GM18951 (cell line): ENCODE measurements at regions not wholly inside any gene's neighbourhood (a gene's known extent, or its start where the extent isn't known, plus 50 kb on each side); places are given as distances from the start of the nearest gene placed in this dataset.

ENCODE experiments used
- POLR2A ChIP-seq: IDR thresholded peaks from 4 replicates; pipeline ENCODE4 v1.6.1; 2011; ENCODE audit warnings: mild to moderate bottlenecking; ENCODE audit not compliant: insufficient read length, insufficient read depth; ENCODE audit errors: extremely low read depth
- in situ Hi-C: fragments of 300-500 bp; cut with MboI; formaldehyde crosslinking; loops from one replicate; pipeline ENCODE4 v1.12.0; 2022; ENCODE audit warnings: low sequenced_read_pairs, mixed read lengths, inconsistent platforms; ENCODE audit not compliant: unreplicated experiment

DNA sequence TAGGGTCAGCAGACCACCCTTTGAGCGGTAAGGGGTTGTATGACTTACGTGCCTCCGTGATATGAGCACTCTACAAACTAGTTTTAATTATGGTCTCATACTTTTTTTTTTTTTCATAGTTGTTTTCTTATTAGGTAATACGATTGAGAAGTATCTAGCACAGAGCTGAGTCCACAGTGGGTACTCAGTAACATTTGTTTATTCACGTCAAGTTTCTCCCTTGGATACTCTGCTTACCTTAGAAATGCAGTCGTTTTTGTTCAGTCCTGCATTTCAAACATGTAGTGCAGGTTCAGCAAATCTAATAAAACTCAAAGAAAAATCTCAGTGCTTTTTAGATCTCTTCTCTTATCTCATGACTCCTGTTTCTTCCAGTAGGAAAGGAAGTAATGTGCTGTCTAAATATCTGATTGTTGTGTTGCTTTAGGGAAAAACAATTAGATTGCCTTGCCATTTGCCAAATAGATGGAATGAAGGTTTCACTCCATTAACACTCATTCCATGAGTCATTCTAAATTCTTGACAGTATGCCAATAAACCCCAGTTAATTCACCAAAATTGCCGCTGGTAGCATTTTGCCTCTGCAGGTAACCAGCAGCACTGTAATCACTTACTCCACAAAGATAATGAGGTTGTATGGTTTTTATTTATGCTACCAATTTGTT lies 118.9 kb downstream of the PTCSC3 start:
- in situ Hi-C loops = loop anchor here (25.0 kb wide), 1 partner anchor 170 kb away; no protein-coding TSS in a partner anchor
- TF ChIP-seq POLR2A = no peak

GRCh38 chr14:36056845-36057244 lies 119.7 kb downstream of the PTCSC3 start:
- in situ Hi-C loops = loop anchor here (25.0 kb wide), 1 partner anchor 170 kb away; no protein-coding TSS in a partner anchor
- no peak for TF ChIP-seq POLR2A

- TF ChIP-seq POLR2A = no peak
- in situ Hi-C loops = loop anchor here (25.0 kb wide), 1 partner anchor 168 kb away; no protein-coding TSS in a partner anchor
Measured at GRCh38 chr14:36055681-36056225, 120.8 kb downstream of the PTCSC3 start.

GRCh38 chr14:36055052-36055378 lies 121.5 kb downstream of the PTCSC3 start:
- no peak for TF ChIP-seq POLR2A
- in situ Hi-C loops = loop anchor here (25.0 kb wide), 1 partner anchor 168 kb away; no protein-coding TSS in a partner anchor

- TF ChIP-seq POLR2A = no peak
- in situ Hi-C loops = loop anchor here (25.0 kb wide), 1 partner anchor 167 kb away; no protein-coding TSS in a partner anchor
Measured at GRCh38 chr14:36054353-36055051, 122.0 kb downstream of the PTCSC3 start.

DNA sequence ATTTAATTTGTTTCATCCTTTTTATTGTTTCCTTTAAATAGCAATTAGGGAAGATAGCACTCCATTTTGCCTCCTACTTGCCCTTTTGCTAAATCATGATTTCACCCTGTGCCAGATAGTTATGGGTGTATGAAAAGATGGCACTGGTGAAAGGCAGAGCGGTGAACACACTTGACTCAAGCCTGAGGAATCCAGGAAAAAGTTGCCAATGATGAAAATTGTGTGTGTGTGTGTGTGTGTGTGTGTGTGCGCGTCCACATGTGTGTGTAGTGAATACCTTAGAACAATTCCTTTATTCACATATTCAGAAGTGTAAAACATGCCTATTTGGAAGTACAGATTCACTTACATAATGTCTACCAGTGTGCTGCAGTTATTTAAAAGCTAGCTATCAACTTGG lies 123.8 kb downstream of the PTCSC3 start:
- in situ Hi-C loops = loop anchor here (25.0 kb wide), 1 partner anchor 165 kb away; no protein-coding TSS in a partner anchor
- no peak for TF ChIP-seq POLR2A

- in situ Hi-C loops = loop anchor here (25.0 kb wide), 1 partner anchor 165 kb away; no protein-coding TSS in a partner anchor
- no peak for TF ChIP-seq POLR2A
Measured at GRCh38 chr14:36052063-36052462, 124.5 kb downstream of the PTCSC3 start.

DNA sequence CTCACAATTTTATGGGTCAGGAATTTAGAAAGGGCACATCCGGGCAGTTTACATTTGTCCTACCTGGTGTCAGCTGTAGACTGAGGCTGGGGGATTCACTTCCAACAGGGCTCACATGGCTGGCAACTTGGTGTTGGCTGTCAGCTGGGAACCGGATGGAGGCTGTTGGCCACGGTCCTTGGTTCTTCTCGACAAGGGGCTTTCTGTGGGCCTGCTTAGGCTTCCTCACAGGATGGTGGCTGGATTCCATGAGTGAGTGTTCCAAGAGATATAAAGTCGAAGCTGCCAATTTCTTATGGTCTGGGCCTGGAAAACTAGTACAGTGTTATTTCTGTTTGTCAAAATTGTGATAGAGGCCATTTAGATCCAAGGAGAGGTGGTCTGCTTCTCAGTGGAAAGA lies 127.9 kb downstream of the PTCSC3 start:
- no peak for TF ChIP-seq POLR2A
- in situ Hi-C loops = no loop called here

GRCh38 chr14:36047912-36048311 lies 128.6 kb downstream of the PTCSC3 start:
- no peak for TF ChIP-seq POLR2A
- in situ Hi-C loops = no loop called here

GRCh38 chr14:36035675-36036074 lies 140.8 kb downstream of the PTCSC3 start:
- TF ChIP-seq POLR2A = no peak

GRCh38 chr14:36028665-36029064 lies 147.9 kb downstream of the PTCSC3 start:
- in situ Hi-C loops = no loop called here
- TF ChIP-seq POLR2A = no peak

More at GRCh38 chr14:36035675-36036074, 140.8 kb downstream of the PTCSC3 start:
- in situ Hi-C loops = no loop called here

- no peak for TF ChIP-seq POLR2A
- in situ Hi-C loops = no loop called here
Measured at GRCh38 chr14:36028218-36028617, 148.3 kb downstream of the PTCSC3 start.

DNA sequence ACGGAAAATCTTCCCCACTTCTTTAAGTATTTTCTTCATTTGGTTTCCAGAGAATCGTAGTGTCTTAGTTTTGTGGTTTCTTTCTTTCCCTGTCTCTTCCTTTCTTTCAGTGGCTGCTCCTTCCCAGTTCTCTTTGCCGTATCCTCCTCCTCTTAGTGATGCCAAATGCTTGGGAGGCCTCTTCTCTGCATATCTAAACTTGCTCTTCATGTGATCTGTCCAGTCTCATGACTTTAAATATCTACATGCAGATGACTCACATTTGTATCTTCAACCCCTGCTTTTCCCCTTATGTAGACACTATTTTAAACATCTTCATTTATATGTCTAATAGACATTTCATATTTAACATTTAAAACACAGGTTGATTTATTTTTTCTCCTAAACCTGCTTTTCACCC lies 149.2 kb downstream of the PTCSC3 start:
- TF ChIP-seq POLR2A = no peak
- in situ Hi-C loops = no loop called here

GRCh38 chr14:36022765-36023410 lies 153.6 kb downstream of the PTCSC3 start:
- in situ Hi-C loops = no loop called here
- TF ChIP-seq POLR2A = no peak
